ENCODE measurements at regions not wholly inside any gene's neighbourhood (a gene's known extent, or its start where the extent isn't known, plus 50 kb on each side); places are given as distances from the start of the nearest gene placed in this dataset.
A peak's percentile ranks its signal among the peaks of the same experiment; 100 is the strongest.
"Not testable (repeated sequence)": the region's sequence is repeated elsewhere in the genome, so short reads cannot be mapped to it uniquely, and the experiment has no call there.

DNA sequence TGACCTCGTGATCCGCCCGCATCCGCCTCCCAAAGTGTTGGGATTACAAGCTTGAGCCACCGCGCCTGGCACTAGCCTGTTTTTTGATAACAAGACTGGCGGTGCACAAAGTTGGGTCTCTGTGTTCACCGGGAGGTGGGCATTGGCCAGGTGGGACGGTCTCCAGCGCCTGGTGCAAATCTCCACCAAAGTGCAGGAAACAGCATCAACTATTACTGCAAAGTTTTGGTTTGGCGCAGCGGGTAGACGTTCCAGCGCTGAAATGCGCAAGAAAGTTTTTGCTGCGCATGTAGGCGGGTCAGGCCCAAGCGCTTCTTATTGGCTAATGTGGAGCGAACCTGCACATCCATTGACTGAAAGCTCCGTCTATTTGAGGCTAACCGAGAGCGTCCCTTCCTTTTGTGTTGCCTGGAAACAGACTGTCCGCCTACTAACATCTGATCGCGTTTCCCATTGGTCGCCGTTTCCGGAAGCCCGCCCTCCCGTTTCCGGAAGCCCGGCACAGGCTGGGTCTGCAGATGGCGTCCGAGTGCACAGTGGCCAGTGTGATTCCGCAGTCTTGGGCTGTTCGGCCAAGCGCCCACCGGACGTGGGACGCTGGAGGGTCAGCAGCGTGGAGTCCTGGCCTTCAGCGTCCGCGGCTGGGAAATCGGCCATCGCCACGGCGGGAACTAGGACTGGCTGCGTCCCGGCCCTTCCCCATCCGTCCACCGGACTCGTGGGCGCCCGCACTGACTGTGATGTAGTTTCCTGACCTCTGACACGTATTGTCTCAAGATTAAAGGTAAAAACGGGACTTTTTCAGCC is 53.3 kb upstream of the ZNF527 start:
- TF ChIP-seq ZNF8 (CRISPR knock-in tag; IDR thresholded peaks at IDR 0.05) (0 out of 2 replicates have a peak, but pooled peaks have one; percentile 10), ZC3H10 (CRISPR knock-in tag; IDR thresholded peaks at IDR 0.05) (no peak), BACH2 (CRISPR knock-in tag; IDR thresholded peaks at IDR 0.05; ENCODE audit: borderline replicate concordance) (no peak), OSR1 (CRISPR knock-in tag; IDR thresholded peaks at IDR 0.05) (no peak)
- TF ChIP-seq, protein P1, sequence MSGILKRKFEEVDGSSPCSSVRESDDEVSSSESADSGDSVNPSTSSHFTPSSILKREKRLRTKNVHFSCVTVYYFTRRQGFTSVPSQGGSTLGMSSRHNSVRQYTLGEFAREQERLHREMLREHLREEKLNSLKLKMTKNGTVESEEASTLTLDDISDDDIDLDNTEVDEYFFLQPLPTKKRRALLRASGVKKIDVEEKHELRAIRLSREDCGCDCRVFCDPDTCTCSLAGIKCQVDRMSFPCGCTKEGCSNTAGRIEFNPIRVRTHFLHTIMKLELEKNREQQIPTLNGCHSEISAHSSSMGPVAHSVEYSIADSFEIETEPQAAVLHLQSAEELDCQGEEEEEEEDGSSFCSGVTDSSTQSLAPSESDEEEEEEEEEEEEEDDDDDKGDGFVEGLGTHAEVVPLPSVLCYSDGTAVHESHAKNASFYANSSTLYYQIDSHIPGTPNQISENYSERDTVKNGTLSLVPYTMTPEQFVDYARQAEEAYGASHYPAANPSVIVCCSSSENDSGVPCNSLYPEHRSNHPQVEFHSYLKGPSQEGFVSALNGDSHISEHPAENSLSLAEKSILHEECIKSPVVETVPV (CRISPR knock-in tag; IDR thresholded peaks at IDR 0.05), result no peak
- peak; percentile 99 for ATAC-seq

DNA sequence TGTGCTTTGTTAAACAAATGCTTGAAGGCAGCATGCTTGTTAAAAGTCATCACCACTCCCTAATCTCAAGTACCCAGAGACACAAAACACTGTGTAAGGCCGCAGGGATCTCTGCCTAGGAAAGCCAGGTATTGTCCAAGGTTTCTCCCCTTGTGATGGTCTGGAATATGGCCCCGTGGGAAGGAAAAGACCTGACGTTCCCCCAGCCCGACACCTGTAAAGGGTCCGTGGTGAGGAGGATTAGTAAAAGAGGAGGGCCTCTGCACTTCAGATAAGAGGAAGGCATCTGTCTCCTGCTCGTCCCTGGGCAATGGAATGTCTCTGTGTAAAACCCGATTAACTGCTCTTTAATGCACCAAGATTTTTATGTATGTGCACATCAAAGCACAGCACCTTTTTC is 49.9 kb upstream of the ZNF527 start:
- ATAC-seq, result not testable (repeated sequence)

Measured in SK-N-SH treated with all-trans-retinoic acid at 6 μM for 48 hours (cell line).